ENCODE measurements at regions not wholly inside any gene's neighbourhood (a gene's known extent, or its start where the extent isn't known, plus 50 kb on each side); places are given as distances from the start of the nearest gene placed in this dataset.
A peak's percentile ranks its signal among the peaks of the same experiment; 100 is the strongest.

- DNase-seq: no peak
Observed at GRCh38 chr1:221801251-221801661, 59.4 kb upstream of the DUSP10 start.

DNA sequence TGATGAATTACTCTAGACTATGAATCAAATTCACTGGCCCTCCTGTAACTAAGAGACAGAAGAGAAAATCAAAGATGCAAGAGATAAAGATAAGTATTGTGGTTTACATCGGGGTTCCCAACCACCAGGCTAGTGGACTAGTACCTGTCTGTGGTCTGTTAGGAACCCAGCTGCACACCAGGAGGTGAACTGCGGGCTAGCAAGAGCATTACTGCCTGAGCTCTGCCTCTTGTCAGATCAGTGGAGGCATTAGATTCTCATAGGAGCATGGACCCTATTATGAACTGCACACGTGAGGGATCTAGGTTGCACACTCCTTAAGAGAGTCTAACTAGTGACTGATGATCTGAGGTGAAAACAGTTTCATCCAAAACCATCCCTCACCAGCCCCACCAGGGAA, 58.9 kb upstream of the DUSP10 start:
- DNase-seq: no peak

DNA sequence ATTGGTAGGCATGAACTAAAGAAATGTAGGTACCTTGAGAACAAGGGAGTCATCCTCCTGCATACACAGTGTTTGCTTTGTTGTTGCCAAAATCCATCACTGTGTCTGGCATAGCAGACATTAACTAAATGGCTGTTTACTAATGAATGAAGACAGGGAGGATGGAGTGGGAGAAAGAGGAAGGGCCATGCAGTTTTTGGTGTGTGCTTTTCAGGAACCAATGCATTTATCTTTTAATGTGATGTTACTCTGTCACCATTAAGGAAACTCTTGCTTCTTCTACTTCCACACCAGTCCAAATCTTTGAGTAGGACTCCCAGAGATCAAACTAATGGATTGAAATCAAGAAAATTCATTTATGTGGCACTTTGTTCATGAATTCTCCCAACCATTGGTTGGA, 55.6 kb upstream of the DUSP10 start:
- DNase-seq: no peak

DNA sequence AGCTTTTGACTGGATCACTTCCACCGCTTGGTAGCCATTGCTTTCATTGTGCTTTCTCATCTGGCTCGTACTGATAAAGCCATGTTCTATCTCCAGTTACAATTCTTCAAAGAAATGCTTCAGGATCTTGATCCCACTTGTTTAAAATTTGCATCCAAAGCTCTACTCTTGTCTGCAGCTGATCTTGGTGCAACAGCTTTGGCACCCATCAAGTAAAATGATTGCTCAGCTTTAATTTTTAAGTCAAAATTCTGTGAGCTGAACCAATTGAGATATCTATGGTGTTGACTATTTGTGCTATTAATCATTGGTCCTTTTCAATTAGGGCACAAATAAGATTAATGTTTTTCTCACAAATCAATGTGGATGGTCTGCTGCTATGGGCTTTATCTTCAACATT, 54.8 kb upstream of the DUSP10 start:
- DNase-seq: no peak

GRCh38 chr1:221795380-221795779, 53.5 kb upstream of the DUSP10 start:
- DNase-seq: no peak

- no peak for DNase-seq
Observed at GRCh38 chr1:221794935-221795334, 53.0 kb upstream of the DUSP10 start.

DNA sequence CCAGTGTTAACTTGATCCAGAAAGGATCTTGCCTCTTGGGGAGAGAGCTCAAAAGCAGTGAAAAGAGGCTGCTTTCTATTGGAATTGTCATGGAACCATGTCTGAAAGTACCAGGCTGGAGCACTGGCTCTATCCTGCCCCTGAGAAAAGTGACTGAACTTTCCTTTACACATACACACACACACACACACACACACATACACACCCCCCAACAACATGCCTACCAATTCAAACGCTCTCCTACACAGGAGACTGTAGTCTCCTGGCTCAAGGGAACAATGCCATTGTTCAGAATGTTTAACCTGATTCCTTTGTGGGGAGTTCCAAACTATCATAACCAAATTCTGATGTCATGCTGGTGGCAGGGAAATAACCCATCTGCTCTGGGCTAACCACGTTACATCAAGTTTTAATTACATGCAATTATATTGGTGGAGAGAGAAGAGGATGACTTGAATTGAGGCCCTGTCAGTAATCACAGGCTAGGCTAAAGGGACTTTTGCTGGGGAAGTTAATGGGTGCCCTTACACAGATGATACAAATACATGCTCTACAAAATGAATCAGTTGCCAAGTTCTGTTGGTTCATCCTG, 52.3 kb upstream of the DUSP10 start:
- DNase-seq: peak; percentile 35

DNA sequence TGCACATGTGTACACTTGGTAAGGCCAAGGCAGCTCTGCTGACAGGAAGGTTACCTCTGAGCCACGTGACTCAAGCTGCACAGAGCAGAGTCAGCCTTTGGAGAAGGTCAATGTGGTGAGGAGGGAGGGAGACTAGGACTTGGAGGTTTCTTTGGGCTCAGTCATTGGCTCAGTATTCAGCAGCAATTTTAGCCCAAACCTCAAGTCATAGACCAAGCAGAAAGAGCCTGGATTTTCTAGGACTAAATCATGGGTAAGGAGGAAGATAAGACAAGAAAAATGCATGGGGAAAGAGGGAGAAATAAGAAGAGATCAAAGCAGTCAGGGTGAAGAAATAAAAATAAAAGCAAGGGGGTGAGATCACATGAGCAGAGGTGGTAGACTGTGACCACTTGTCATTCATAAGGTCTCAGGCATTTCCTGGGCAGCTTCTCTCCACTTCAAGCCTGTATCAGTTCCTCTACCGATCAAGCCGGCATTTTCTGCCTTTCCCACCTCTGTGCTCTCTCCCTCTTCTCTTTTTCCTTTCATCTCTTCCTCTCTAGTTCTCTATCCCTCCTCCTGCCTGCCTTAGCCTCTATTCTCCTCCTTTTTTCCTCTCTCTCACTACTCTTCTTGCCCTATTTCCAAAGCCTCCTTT, 51.7 kb upstream of the DUSP10 start:
- no peak for DNase-seq

DNA sequence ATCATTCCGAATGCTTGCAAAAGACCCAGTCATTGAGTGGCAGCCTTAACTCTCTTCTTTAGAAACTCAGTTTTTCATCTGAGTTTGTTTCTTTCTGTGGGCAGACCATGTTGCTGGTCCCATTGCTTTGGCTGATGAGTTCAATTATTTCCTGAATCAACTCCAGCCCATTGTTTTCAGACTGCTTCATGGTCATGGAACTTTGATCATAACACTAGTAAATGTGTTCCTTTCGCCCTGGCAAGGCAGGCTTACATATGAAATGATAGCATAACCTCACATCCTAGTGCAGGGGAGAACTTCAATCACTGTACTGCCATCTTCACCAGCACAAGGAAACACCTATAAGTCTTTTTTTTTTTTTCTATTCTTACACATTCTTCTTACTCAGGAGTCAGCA, 50.0 kb upstream of the DUSP10 start:
- no peak for DNase-seq

Data from activated CD4-positive, alpha-beta T cell treated with anti-CD3 and anti-CD28 coated beads for 48 hours (primary cell).